22Rv1 (cell line): ENCODE measurements at regions not wholly inside any gene's neighbourhood (a gene's known extent, or its start where the extent isn't known, plus 50 kb on each side); places are given as distances from the start of the nearest gene placed in this dataset.

ENCODE experiments used
- H3K27ac ChIP-seq: fragments of 450-650 bp; 2 replicates; pipeline ENCODE4 v1.5.1; 2017
- CTCF ChIP-seq: fragments of 450-650 bp; IDR thresholded peaks from 2 replicates; pipeline ENCODE4 v1.5.1; 2017; ENCODE audit warnings: mild to moderate bottlenecking
- ZFX ChIP-seq: fragments of 450-650 bp; IDR thresholded peaks from 2 replicates; pipeline ENCODE4 v1.6.1; 2017; ENCODE audit warnings: antibody characterized with exemption, borderline replicate concordance

GRCh38 chr3:162136136-162136535 lies 639.5 kb downstream of the OTOL1 start:
- TF ChIP-seq ZFX, result no peak
- no peak for TF ChIP-seq CTCF
- no peak overlapping the region for H3K27ac ChIP-seq

- TF ChIP-seq CTCF (no peak), ZFX (no peak)
- H3K27ac ChIP-seq, result no peak overlapping the region
Measured at GRCh38 chr3:162138509-162138908, 641.9 kb downstream of the OTOL1 start.

- no peak overlapping the region for H3K27ac ChIP-seq
- TF ChIP-seq CTCF (no peak), ZFX (no peak)
Measured at GRCh38 chr3:162139841-162140240, 643.2 kb downstream of the OTOL1 start.

GRCh38 chr3:162141272-162141791 lies 644.7 kb downstream of the OTOL1 start:
- no peak for TF ChIP-seq CTCF
- TF ChIP-seq ZFX, result no peak
- H3K27ac ChIP-seq, result no peak overlapping the region

- no peak overlapping the region for H3K27ac ChIP-seq
Measured at GRCh38 chr3:162142511-162142910, 645.9 kb downstream of the OTOL1 start.

GRCh38 chr3:162143180-162143579 lies 646.6 kb downstream of the OTOL1 start:
- H3K27ac ChIP-seq, result no peak overlapping the region
- TF ChIP-seq ZFX (no peak), CTCF (no peak)

More at GRCh38 chr3:162142511-162142910, 645.9 kb downstream of the OTOL1 start:
- TF ChIP-seq ZFX (no peak), CTCF (no peak)

- H3K27ac ChIP-seq, result no peak overlapping the region
- no peak for TF ChIP-seq ZFX
- TF ChIP-seq CTCF, result no peak
Measured at GRCh38 chr3:162147996-162148395, 651.4 kb downstream of the OTOL1 start.
